Loucy (cell line): ENCODE measurements at regions not wholly inside any gene's neighbourhood (a gene's known extent, or its start where the extent isn't known, plus 50 kb on each side); places are given as distances from the start of the nearest gene placed in this dataset.

ENCODE experiments used
- H2AFZ ChIP-seq: fragments of 200-600 bp; sonication (generic); 2 replicates; pipeline ENCODE4 v1.6.0; 2016; ENCODE audit warnings: antibody characterized with exemption, mild to moderate bottlenecking, low read length, moderate library complexity
- H3F3A ChIP-seq: fragments of 200-600 bp; 2 replicates; pipeline ENCODE4 v1.6.0; 2016; ENCODE audit warnings: antibody characterized with exemption, low read depth, mild to moderate bottlenecking
- H3K27me3 ChIP-seq: fragments of 200-600 bp; sonication (generic); 2 replicates; pipeline ENCODE4 v1.6.1; 2014; ENCODE audit warnings: low read length, mild to moderate bottlenecking; ENCODE audit not compliant: insufficient read depth, poor library complexity, severe bottlenecking
- H3K36me3 ChIP-seq: fragments of 200-600 bp; sonication (generic); 2 replicates; pipeline ENCODE4 v1.6.1; 2016; ENCODE audit warnings: low read length; ENCODE audit not compliant: insufficient read depth
- H3K4me1 ChIP-seq: fragments of 200-600 bp; sonication (generic); 2 replicates; pipeline ENCODE4 v1.5.1; 2014; ENCODE audit warnings: low read length, mild to moderate bottlenecking; ENCODE audit not compliant: insufficient read depth, poor library complexity, severe bottlenecking
- H3K4me2 ChIP-seq: fragments of 200-600 bp; sonication (generic); 2 replicates; pipeline ENCODE4 v1.6.0; 2014; ENCODE audit warnings: antibody characterized with exemption, low read length, low read depth, mild to moderate bottlenecking; ENCODE audit not compliant: poor library complexity, severe bottlenecking
- H3K4me3 ChIP-seq: fragments of 200-600 bp; sonication (generic); 2 replicates; pipeline ENCODE4 v1.5.1; 2014; ENCODE audit warnings: low read length, mild to moderate bottlenecking, mixed read lengths; ENCODE audit not compliant: poor library complexity, severe bottlenecking
- H3K79me2 ChIP-seq: fragments of 200-600 bp; sonication (generic); 2 replicates; pipeline ENCODE4 v1.6.1; 2014; ENCODE audit warnings: low read length; ENCODE audit not compliant: insufficient read depth
- H3K9ac ChIP-seq: fragments of 200-600 bp; sonication (generic); 2 replicates; pipeline ENCODE4 v1.6.0; 2014; ENCODE audit warnings: mild to moderate bottlenecking, low read depth, low read length, moderate library complexity; ENCODE audit not compliant: poor library complexity, severe bottlenecking
- H3K9me2 ChIP-seq: fragments of 200-600 bp; sonication (generic); replicated peaks from 2 replicates; pipeline ENCODE4 v1.6.1; 2016; ENCODE audit warnings: low read depth, low read length, mixed read lengths
- H3K9me3 ChIP-seq: fragments of 200-600 bp; sonication (generic); 2 replicates; pipeline ENCODE4 v1.6.1; 2014; ENCODE audit warnings: mild to moderate bottlenecking, antibody characterized with exemption, low read length, low read depth; ENCODE audit not compliant: insufficient read depth
- H4K20me1 ChIP-seq: fragments of 200-600 bp; sonication (generic); 2 replicates; pipeline ENCODE4 v1.6.0; 2014; ENCODE audit warnings: antibody characterized with exemption, low read length, mild to moderate bottlenecking; ENCODE audit not compliant: insufficient read depth, poor library complexity, severe bottlenecking
- CTCF ChIP-seq: fragments of 200-600 bp; sonication (generic); conservative IDR thresholded peaks from 2 replicates; pipeline ENCODE4 v1.5.1; 2014; ENCODE audit warnings: mild to moderate bottlenecking, antibody characterized with exemption, low read length
- EZH2phosphoT487 ChIP-seq: fragments of 200-600 bp; IDR thresholded peaks from 2 replicates; pipeline ENCODE4 v1.6.1; 2018; ENCODE audit warnings: antibody characterized with exemption, mild to moderate bottlenecking, moderate library complexity, borderline replicate concordance

GRCh38 chr2:217299590-217299989, 439.7 kb upstream of the TNP1 start:
- H3K9me3 ChIP-seq, result peaks cover 6% of the 10 kb centered on the region
- H2AFZ ChIP-seq, result no peak overlapping the region
- H3F3A ChIP-seq, result no peaks in the 10 kb centered on the region
- TF ChIP-seq EZH2phosphoT487 (no peak), CTCF (no peak)
- H3K9me2 ChIP-seq, result no peaks in the 10 kb centered on the region
- no peaks in the 10 kb centered on the region for H4K20me1 ChIP-seq
- H3K4me2 ChIP-seq, result no peak overlapping the region
- H3K79me2 ChIP-seq, result no peaks in the 10 kb centered on the region
- no peaks in the 10 kb centered on the region for H3K36me3 ChIP-seq
- H3K4me1 ChIP-seq, result no peaks in the 10 kb centered on the region
- H3K9ac ChIP-seq, result no peak overlapping the region
- H3K27me3 ChIP-seq, result no peaks in the 10 kb centered on the region
- no peak overlapping the region for H3K4me3 ChIP-seq

- H3K27me3 ChIP-seq, result no peaks in the 10 kb centered on the region
- peaks cover 6% of the 10 kb centered on the region for H3K9me3 ChIP-seq
- H3K9ac ChIP-seq, result no peak overlapping the region
- H3K79me2 ChIP-seq, result no peaks in the 10 kb centered on the region
- H3F3A ChIP-seq, result no peaks in the 10 kb centered on the region
- H3K4me3 ChIP-seq, result no peak overlapping the region
- H3K9me2 ChIP-seq, result no peaks in the 10 kb centered on the region
- no peak overlapping the region for H3K4me2 ChIP-seq
- no peaks in the 10 kb centered on the region for H3K4me1 ChIP-seq
- no peak overlapping the region for H2AFZ ChIP-seq
- H3K36me3 ChIP-seq, result no peaks in the 10 kb centered on the region
- no peak for TF ChIP-seq CTCF
- no peak for TF ChIP-seq EZH2phosphoT487
- no peaks in the 10 kb centered on the region for H4K20me1 ChIP-seq
Observed at GRCh38 chr2:217297096-217297495, 437.2 kb upstream of the TNP1 start.

- no peak overlapping the region for H3K4me2 ChIP-seq
- H3K9me3 ChIP-seq, result peaks cover 6% of the 10 kb centered on the region
- H3K4me3 ChIP-seq, result no peak overlapping the region
- no peak overlapping the region for H2AFZ ChIP-seq
- H3F3A ChIP-seq, result no peaks in the 10 kb centered on the region
- no peak for TF ChIP-seq CTCF
- no peak for TF ChIP-seq EZH2phosphoT487
- no peaks in the 10 kb centered on the region for H3K79me2 ChIP-seq
- no peaks in the 10 kb centered on the region for H4K20me1 ChIP-seq
- no peaks in the 10 kb centered on the region for H3K36me3 ChIP-seq
- H3K4me1 ChIP-seq, result no peaks in the 10 kb centered on the region
- no peaks in the 10 kb centered on the region for H3K9me2 ChIP-seq
- H3K9ac ChIP-seq, result no peak overlapping the region
- H3K27me3 ChIP-seq, result no peaks in the 10 kb centered on the region
Observed at GRCh38 chr2:217294818-217295217, 435.0 kb upstream of the TNP1 start.
